Tibial artery (tissue), 4 donors: ENCODE measurements at regions not wholly inside any gene's neighbourhood (a gene's known extent, or its start where the extent isn't known, plus 50 kb on each side); places are given as distances from the start of the nearest gene placed in this dataset.

ENCODE experiments used
- DNase-seq, 2 donors: peaks; one replicate each; pipeline ENCODE4 v3.0.0-alpha.2; 2019
- H3K27ac ChIP-seq, 2 donors: fragments of 200-600 bp; sonication (generic) in 1 of 2; 1 replicate in 1 of 2; 2 replicates in 1 of 2; pipeline ENCODE4 v1.5.1; 2018 to 2019; ENCODE audit warnings: mild to moderate bottlenecking in 1 of 2
- H3K27me3 ChIP-seq, 2 donors: fragments of 200-600 bp; sonication (generic) in 1 of 2; one replicate each; pipeline versions ENCODE4 v1.5.1 to v1.6.0; 2016 to 2019
- H3K36me3 ChIP-seq, 3 donors: fragments of 200-600 bp; sonication (generic) in 2 of 3; one replicate each; pipeline ENCODE4 v1.5.1; 2016 to 2019; ENCODE audit warnings: mild to moderate bottlenecking in 2 of 3
- H3K4me1 ChIP-seq, 4 donors: fragments of 200-600 bp; sonication (generic) in 2 of 4; 1 replicate in 3 of 4; 2 replicates in 1 of 4; pipeline ENCODE4 v1.5.1; 2016 to 2019
- H3K4me3 ChIP-seq, 2 donors: fragments of 200-600 bp; sonication (generic) in 1 of 2; 1 replicate in 1 of 2; 2 replicates in 1 of 2; pipeline ENCODE4 v1.5.1; 2018 to 2019; ENCODE audit warnings: mild to moderate bottlenecking in 2 of 2
- H3K9me3 ChIP-seq, 3 donors: fragments of 200-600 bp; sonication (generic) in 1 of 3; one replicate each; pipeline ENCODE4 v1.5.1; 2016 to 2019
- intact Hi-C: fragments of 100-400 bp; cut with DNase I; formaldehyde crosslinking; loops from one replicate; pipeline ENCODE4 v1.15.0; 2023; ENCODE audit warnings: low total_unique reads
- TF ChIP-seq, protein P1 (sequence below), 2 experiments: fragments of 200-600 bp in 1 of 2; fragments of 450-650 bp in 1 of 2; IDR thresholded peaks; one replicate each; pipeline ENCODE4 v1.5.1; 2017 to 2019; ENCODE audit warnings: antibody characterized with exemption in 2 of 2, mild to moderate bottlenecking in 1 of 2, moderate library complexity in 1 of 2

DNA sequence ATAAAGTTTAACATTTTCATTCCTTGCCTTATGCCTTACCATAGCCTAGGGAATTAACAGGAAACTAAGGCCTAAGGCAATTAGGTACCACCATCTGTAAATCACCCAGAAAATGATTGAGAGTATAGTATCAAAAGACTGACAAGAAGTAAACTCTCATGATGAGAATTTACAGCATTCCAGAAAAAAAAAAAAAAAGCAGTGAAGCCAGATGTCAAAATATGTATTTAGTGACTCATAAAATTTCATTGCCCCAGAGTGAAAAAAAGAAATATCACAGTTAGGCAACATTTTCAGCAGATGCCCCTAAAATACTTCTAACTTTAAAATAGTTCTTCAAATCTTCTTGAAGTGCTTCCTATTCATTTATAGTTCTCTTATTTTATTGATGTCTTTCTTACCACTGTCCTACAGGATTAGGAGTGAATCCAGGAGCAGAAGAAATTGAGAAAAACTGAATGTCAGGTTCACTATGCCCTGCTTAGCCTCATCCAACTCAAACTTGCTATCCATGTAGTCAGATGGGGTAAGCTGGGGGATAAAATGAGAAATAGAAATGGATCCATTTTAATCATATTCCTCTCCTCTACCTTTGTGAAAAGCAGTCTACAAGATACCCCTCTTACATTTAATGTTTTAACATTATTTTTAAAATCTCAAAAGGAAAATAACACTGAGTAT is 57.3 kb upstream of the TANK start:
- Histone ChIP-seq H3K36me3 (no peaks in the 10 kb centered on the region), H3K4me3 (no peak overlapping the region), H3K9me3 (no peaks in the 10 kb centered on the region), H3K27ac (peak overlapping the region; percentile 52 to 56), H3K4me1 (peaks cover 0 to 25% (median 16%) of the 10 kb centered on the region in 4 donors), H3K27me3 (no peaks in the 10 kb centered on the region)
- TF ChIP-seq, protein P1, sequence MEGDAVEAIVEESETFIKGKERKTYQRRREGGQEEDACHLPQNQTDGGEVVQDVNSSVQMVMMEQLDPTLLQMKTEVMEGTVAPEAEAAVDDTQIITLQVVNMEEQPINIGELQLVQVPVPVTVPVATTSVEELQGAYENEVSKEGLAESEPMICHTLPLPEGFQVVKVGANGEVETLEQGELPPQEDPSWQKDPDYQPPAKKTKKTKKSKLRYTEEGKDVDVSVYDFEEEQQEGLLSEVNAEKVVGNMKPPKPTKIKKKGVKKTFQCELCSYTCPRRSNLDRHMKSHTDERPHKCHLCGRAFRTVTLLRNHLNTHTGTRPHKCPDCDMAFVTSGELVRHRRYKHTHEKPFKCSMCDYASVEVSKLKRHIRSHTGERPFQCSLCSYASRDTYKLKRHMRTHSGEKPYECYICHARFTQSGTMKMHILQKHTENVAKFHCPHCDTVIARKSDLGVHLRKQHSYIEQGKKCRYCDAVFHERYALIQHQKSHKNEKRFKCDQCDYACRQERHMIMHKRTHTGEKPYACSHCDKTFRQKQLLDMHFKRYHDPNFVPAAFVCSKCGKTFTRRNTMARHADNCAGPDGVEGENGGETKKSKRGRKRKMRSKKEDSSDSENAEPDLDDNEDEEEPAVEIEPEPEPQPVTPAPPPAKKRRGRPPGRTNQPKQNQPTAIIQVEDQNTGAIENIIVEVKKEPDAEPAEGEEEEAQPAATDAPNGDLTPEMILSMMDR (IDR thresholded peaks at IDR 0.05) = no peak
- no peak for DNase-seq
- intact Hi-C loops = no loop called here

GRCh38 chr2:161103451-161103831 is 56.8 kb upstream of the TANK start:
- no peaks in the 10 kb centered on the region for H3K27me3 ChIP-seq
- no peak overlapping the region for H3K4me3 ChIP-seq
- TF ChIP-seq, protein P1 (IDR thresholded peaks at IDR 0.05) = no peak
- peaks cover 0 to 25% (median 16%) of the 10 kb centered on the region in 4 donors for H3K4me1 ChIP-seq
- intact Hi-C loops = no loop called here
- peak overlapping the region; percentile 52 to 56 for H3K27ac ChIP-seq
- H3K36me3 ChIP-seq = no peaks in the 10 kb centered on the region
- no peaks in the 10 kb centered on the region for H3K9me3 ChIP-seq
- no peak for DNase-seq

DNA sequence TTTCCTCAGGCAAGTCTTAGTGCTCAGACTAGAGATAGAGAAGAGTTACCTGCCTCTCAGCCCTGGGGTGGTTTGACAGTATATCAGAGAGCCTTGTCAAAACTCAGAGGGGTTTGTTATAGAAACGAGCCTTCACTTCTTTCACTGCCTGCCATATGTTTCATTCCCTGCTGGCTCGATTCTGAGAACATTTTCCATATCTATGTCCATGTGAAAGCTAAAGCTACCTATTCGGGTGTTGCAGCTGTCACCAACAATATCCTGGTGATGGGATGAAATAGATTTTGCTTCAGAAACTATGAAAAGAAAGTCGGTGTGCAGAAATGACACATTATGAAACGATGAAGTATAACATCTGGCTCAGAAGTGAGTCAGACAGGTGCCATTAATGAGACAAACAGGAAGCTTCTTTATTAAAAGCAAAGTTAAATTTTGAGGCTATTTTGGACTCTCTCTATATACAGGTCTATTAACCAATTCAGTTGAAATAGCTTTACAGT is 56.1 kb upstream of the TANK start:
- TF ChIP-seq, protein P1 (IDR thresholded peaks at IDR 0.05) = no peak
- no peak overlapping the region for H3K27ac ChIP-seq
- no peaks in the 10 kb centered on the region for H3K36me3 ChIP-seq
- H3K4me3 ChIP-seq = no peak overlapping the region
- intact Hi-C loops = no loop called here
- H3K27me3 ChIP-seq = no peaks in the 10 kb centered on the region
- H3K9me3 ChIP-seq = no peaks in the 10 kb centered on the region
- peaks cover 0 to 25% (median 16%) of the 10 kb centered on the region in 4 donors for H3K4me1 ChIP-seq
- DNase-seq = no peak

- H3K9me3 ChIP-seq = no peaks in the 10 kb centered on the region
- intact Hi-C loops = no loop called here
- TF ChIP-seq, protein P1 (IDR thresholded peaks at IDR 0.05) = no peak
These were observed 53.0 kb upstream of the TANK start for GRCh38 chr2:161107265-161107664.

More at GRCh38 chr2:161107265-161107664, 53.0 kb upstream of the TANK start:
- no peak overlapping the region for H3K27ac ChIP-seq
- DNase-seq = no peak
- H3K4me1 ChIP-seq = peaks cover 0 to 15% (median 9%) of the 10 kb centered on the region in 4 donors
- H3K4me3 ChIP-seq = no peak overlapping the region
- no peaks in the 10 kb centered on the region for H3K36me3 ChIP-seq
- no peaks in the 10 kb centered on the region for H3K27me3 ChIP-seq
